ENCODE measurements at regions not wholly inside any gene's neighbourhood (a gene's known extent, or its start where the extent isn't known, plus 50 kb on each side); places are given as distances from the start of the nearest gene placed in this dataset.

GRCh38 chr2:138841459-138841858 is 61.3 kb upstream of the NXPH2 start:
- no peak for DNase-seq (ENCODE audit: low read depth)
- Histone ChIP-seq H3K9ac (ENCODE audit: low read length) (no peak overlapping the region), H3K4me1 (ENCODE audit: control insufficient read depth, insufficient read depth, low read length) (no peaks in the 10 kb centered on the region), H3K27me3 (replicated peaks; ENCODE audit: control insufficient read depth, insufficient read depth, low read length) (no peaks in the 10 kb centered on the region), H3K4me3 (ENCODE audit: low read length) (no peak overlapping the region), H3K36me3 (ENCODE audit: control insufficient read depth, insufficient read depth, low read length, severe bottlenecking) (no peaks in the 10 kb centered on the region), H3K9me3 (ENCODE audit: control insufficient read depth, low read length) (no peaks in the 10 kb centered on the region)

- H3K9me3 ChIP-seq (ENCODE audit: control insufficient read depth, low read length) = no peaks in the 10 kb centered on the region
- H3K27me3 ChIP-seq (replicated peaks; ENCODE audit: control insufficient read depth, insufficient read depth, low read length) = no peaks in the 10 kb centered on the region
- DNase-seq (ENCODE audit: low read depth) = no peak
- H3K36me3 ChIP-seq (ENCODE audit: control insufficient read depth, insufficient read depth, low read length, severe bottlenecking) = no peaks in the 10 kb centered on the region
- H3K4me3 ChIP-seq (ENCODE audit: low read length) = no peak overlapping the region
- no peak overlapping the region for H3K9ac ChIP-seq (ENCODE audit: low read length)
- no peaks in the 10 kb centered on the region for H3K4me1 ChIP-seq (ENCODE audit: control insufficient read depth, insufficient read depth, low read length)
These were observed 58.8 kb upstream of the NXPH2 start for GRCh38 chr2:138838851-138839620.

DNA sequence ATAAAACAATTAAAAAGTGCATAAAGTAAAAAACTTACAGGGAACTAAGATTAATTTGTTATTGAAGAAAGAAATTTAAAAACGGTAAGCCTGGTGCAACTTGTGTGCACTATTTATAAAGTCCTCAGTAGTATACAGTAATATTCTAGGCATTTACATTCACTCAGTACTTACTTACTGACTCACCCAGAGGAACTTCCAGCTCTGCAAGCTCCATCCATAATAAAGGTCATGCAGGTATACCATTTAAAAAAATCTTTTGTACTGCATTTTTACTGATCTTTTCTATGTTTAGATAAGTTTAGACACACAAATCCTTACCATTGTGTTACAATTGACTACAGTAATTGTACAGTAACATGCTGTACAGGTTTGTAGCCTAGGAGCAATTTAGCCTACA is 51.5 kb upstream of the NXPH2 start:
- no peak overlapping the region for H3K9ac ChIP-seq (ENCODE audit: low read length)
- no peaks in the 10 kb centered on the region for H3K36me3 ChIP-seq (ENCODE audit: control insufficient read depth, insufficient read depth, low read length, severe bottlenecking)
- H3K27me3 ChIP-seq (replicated peaks; ENCODE audit: control insufficient read depth, insufficient read depth, low read length) = no peaks in the 10 kb centered on the region
- H3K4me1 ChIP-seq (ENCODE audit: control insufficient read depth, insufficient read depth, low read length) = peaks cover 9% of the 10 kb centered on the region
- DNase-seq (ENCODE audit: low read depth) = no peak
- H3K9me3 ChIP-seq (ENCODE audit: control insufficient read depth, low read length) = no peaks in the 10 kb centered on the region
- no peak overlapping the region for H3K4me3 ChIP-seq (ENCODE audit: low read length)

DNA sequence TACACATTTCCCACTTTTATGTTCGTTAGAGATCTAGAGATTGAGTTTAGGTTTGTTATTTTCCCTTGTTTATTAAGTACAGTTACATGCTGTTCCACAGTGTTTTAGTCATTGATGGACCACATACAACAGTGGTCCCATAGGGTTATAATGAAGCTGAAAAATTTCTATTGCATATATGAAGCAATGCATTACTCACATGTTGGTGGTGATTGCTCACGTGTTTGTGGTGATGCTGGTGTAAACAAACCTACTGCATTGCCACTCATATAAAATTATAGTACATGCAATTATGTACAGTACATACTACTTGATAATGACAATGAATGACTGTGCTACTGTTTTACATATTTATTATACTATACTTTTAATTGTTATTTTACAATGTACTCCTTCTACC is 51.0 kb upstream of the NXPH2 start:
- Histone ChIP-seq H3K4me3 (ENCODE audit: low read length) (no peak overlapping the region), H3K9me3 (ENCODE audit: control insufficient read depth, low read length) (no peaks in the 10 kb centered on the region), H3K4me1 (ENCODE audit: control insufficient read depth, insufficient read depth, low read length) (peaks cover 9% of the 10 kb centered on the region), H3K9ac (ENCODE audit: low read length) (no peak overlapping the region), H3K27me3 (replicated peaks; ENCODE audit: control insufficient read depth, insufficient read depth, low read length) (no peaks in the 10 kb centered on the region), H3K36me3 (ENCODE audit: control insufficient read depth, insufficient read depth, low read length, severe bottlenecking) (no peaks in the 10 kb centered on the region)
- DNase-seq (ENCODE audit: low read depth) = no peak

- Histone ChIP-seq H3K4me3 (ENCODE audit: low read length) (no peak overlapping the region), H3K9me3 (ENCODE audit: control insufficient read depth, low read length) (no peaks in the 10 kb centered on the region), H3K9ac (ENCODE audit: low read length) (no peak overlapping the region), H3K36me3 (ENCODE audit: control insufficient read depth, insufficient read depth, low read length, severe bottlenecking) (no peaks in the 10 kb centered on the region), H3K4me1 (ENCODE audit: control insufficient read depth, insufficient read depth, low read length) (peaks cover 9% of the 10 kb centered on the region), H3K27me3 (replicated peaks; ENCODE audit: control insufficient read depth, insufficient read depth, low read length) (no peaks in the 10 kb centered on the region)
- DNase-seq (ENCODE audit: low read depth) = no peak
These were observed 50.4 kb upstream of the NXPH2 start for GRCh38 chr2:138830547-138830946.
